Endothelial cell of umbilical vein (primary cell): ENCODE measurements at regions not wholly inside any gene's neighbourhood (a gene's known extent, or its start where the extent isn't known, plus 50 kb on each side); places are given as distances from the start of the nearest gene placed in this dataset.

Experiments
- BruUV-seq: library from RNA; stranded (reverse); fragments of 400-500 nt; replicated peaks from 2 replicates; lab custom pipeline; 2021; lab: Mats Ljungman, UMichigan
- CTCF ChIA-PET: fragments of 300-600, 350-600 bp; sonication (Branson Sonifier 250); formaldehyde crosslinking; loops from one replicate; lab custom pipeline; 2021; ENCODE audit warnings: antibody characterized with exemption, inconsistent platforms; lab: Charles Lee
- POLR2A ChIA-PET: fragments of 300-600, 350-600 bp; sonication (Branson Sonifier 250); formaldehyde crosslinking; loops from one replicate; lab custom pipeline; 2021; ENCODE audit warnings: antibody characterized with exemption, inconsistent platforms; lab: Charles Lee
- DNase-seq: peaks from one replicate; pipeline ENCODE4 v3.0.0-alpha.2; 2011; ENCODE audit warnings: low read depth, low spot score
- FAIRE-seq: peaks from 2 replicates; lab custom pipeline; 2011; peaks lifted over from hg19 to GRCh38; lab: Jason Lieb, UNC
- H2AFZ ChIP-seq: 2 replicates; pipeline ENCODE4 v1.6.0; 2012; ENCODE audit warnings: low read depth, low read length, control low read depth, inconsistent platforms
- H3K27ac ChIP-seq: 2 replicates; pipeline ENCODE4 v1.5.1; 2011; ENCODE audit warnings: low read depth, mild to moderate bottlenecking, control low read depth, low read length, moderate library complexity; ENCODE audit not compliant: insufficient read depth
- H3K27me3 ChIP-seq, 2 experiments: 2 replicates each; pipeline versions ENCODE4 v1.6.0 to v1.6.1; 2011; ENCODE audit warnings: low read length in 2 of 2, mixed read lengths in 1 of 2; ENCODE audit not compliant: control insufficient read depth in 2 of 2, insufficient read depth in 2 of 2
- H3K36me3 ChIP-seq, 2 experiments: 2 replicates in 1 of 2; 3 replicates in 1 of 2; pipeline ENCODE4 v1.5.1; 2011; ENCODE audit warnings: low read length in 2 of 2, mild to moderate bottlenecking in 1 of 2, moderate library complexity in 1 of 2; ENCODE audit not compliant: control insufficient read depth in 2 of 2, insufficient read depth in 2 of 2; ENCODE audit errors: extremely low read depth in 1 of 2
- H3K4me1 ChIP-seq: 3 replicates; pipeline ENCODE4 v1.5.1; 2011; ENCODE audit warnings: mild to moderate bottlenecking, low read length; ENCODE audit not compliant: control insufficient read depth, insufficient read depth; ENCODE audit errors: extremely low read depth
- H3K4me2 ChIP-seq: 2 replicates; pipeline ENCODE4 v1.6.1; 2011; ENCODE audit warnings: low read length, control low read depth, mixed read lengths; ENCODE audit not compliant: insufficient read depth
- H3K4me3 ChIP-seq, 3 experiments: fragments of 200-600 bp in 1 of 3; sonication (generic), shearing (Covaris generic) in 1 of 3; replicated peaks in 1 of 3; 2 replicates each; pipeline ENCODE4 v1.5.1; 2011 to 2016; ENCODE audit warnings: control low read depth in 3 of 3, low read length in 3 of 3, mild to moderate bottlenecking in 2 of 3, inconsistent platforms in 1 of 3, low read depth in 1 of 3, moderate library complexity in 1 of 3; ENCODE audit not compliant: insufficient read depth in 1 of 3
- H3K79me2 ChIP-seq: 2 replicates; pipeline ENCODE4 v1.6.0; 2012; ENCODE audit warnings: low read length, inconsistent platforms; ENCODE audit not compliant: control insufficient read depth, insufficient read depth
- H3K9ac ChIP-seq: replicated peaks from 2 replicates; pipeline ENCODE3; 2011; ENCODE audit warnings: low read length, control low read depth; ENCODE audit not compliant: insufficient read depth; ENCODE audit errors: extremely low read depth
- H3K9me1 ChIP-seq: replicated peaks from 3 replicates; pipeline ENCODE4 v1.6.0; 2011; ENCODE audit warnings: mild to moderate bottlenecking, low read length; ENCODE audit not compliant: control insufficient read depth, insufficient read depth; ENCODE audit errors: extremely low read depth
- H3K9me3 ChIP-seq: replicated peaks from 2 replicates; pipeline ENCODE4 v1.5.1; 2012; ENCODE audit warnings: low read length, inconsistent platforms; ENCODE audit not compliant: control insufficient read depth, insufficient read depth
- H4K20me1 ChIP-seq: replicated peaks from 2 replicates; pipeline ENCODE3; 2011; ENCODE audit warnings: mild to moderate bottlenecking, low read length; ENCODE audit not compliant: control insufficient read depth, insufficient read depth; ENCODE audit errors: extremely low read depth
- EZH2 ChIP-seq: IDR thresholded peaks from 2 replicates; pipeline ENCODE4 v1.6.1; 2012; ENCODE audit warnings: borderline replicate concordance, low read depth, mild to moderate bottlenecking, moderate library complexity, low read length, inconsistent platforms; ENCODE audit not compliant: severe bottlenecking
- FOS ChIP-seq: IDR thresholded peaks from 2 replicates; pipeline ENCODE4 v1.6.1; 2011; ENCODE audit warnings: mild to moderate bottlenecking, low read length, moderate library complexity, borderline replicate concordance; ENCODE audit not compliant: insufficient read depth
- GATA2 ChIP-seq: IDR thresholded peaks from 2 replicates; pipeline ENCODE4 v1.7.0; 2011; ENCODE audit warnings: low read depth, mild to moderate bottlenecking, moderate library complexity, mixed read lengths, low read length; ENCODE audit not compliant: insufficient read length, insufficient read depth
- JUN ChIP-seq: IDR thresholded peaks from 2 replicates; pipeline ENCODE4 v1.6.1; 2011; ENCODE audit warnings: borderline replicate concordance, low read depth; ENCODE audit not compliant: insufficient read length, insufficient read depth
- MYC ChIP-seq: IDR thresholded peaks from one replicate; pipeline ENCODE4 v1.6.1; 2011; ENCODE audit warnings: mild to moderate bottlenecking, low read depth, low read length
- POLR2A ChIP-seq: IDR thresholded peaks from 2 replicates; pipeline ENCODE4 v1.6.1; 2012; ENCODE audit warnings: low read depth, mild to moderate bottlenecking, control low read depth, low read length
- POLR2AphosphoS5 ChIP-seq: IDR thresholded peaks from 2 replicates; pipeline ENCODE4 v1.6.1; 2012; ENCODE audit warnings: low read depth, mild to moderate bottlenecking, control low read depth, low read length, moderate library complexity; ENCODE audit not compliant: insufficient read depth
- dilution Hi-C: fragments of 300-500 bp; cut with MboI; formaldehyde crosslinking; loops from one replicate; pipeline ENCODE4 v1.15.0; 2019; ENCODE audit warnings: low sequenced_read_pairs; ENCODE audit not compliant: extremely low pct_ligation_motif_present
- intact Hi-C: fragments of 100-400 bp; cut with micrococcal nuclease; formaldehyde crosslinking; loops from one replicate; pipeline ENCODE4 v1.10.0; 2022
- TF ChIP-seq, protein P1 (sequence below): IDR thresholded peaks from 2 replicates; pipeline ENCODE4 v1.6.1; 2011; ENCODE audit not compliant: insufficient read depth, insufficient read length
- TF ChIP-seq, protein P2 (sequence below), 2 donors: IDR thresholded peaks; 1 replicate in 1 of 2; 2 replicates in 1 of 2; pipeline ENCODE4 v1.5.1; 2011; ENCODE audit warnings: low read length in 2 of 2, mild to moderate bottlenecking in 2 of 2, moderate library complexity in 2 of 2, control low read depth in 1 of 2, inconsistent platforms in 1 of 2, low read depth in 1 of 2; ENCODE audit not compliant: insufficient read depth in 1 of 2; ENCODE audit errors: extremely low read depth in 1 of 2

DNA sequence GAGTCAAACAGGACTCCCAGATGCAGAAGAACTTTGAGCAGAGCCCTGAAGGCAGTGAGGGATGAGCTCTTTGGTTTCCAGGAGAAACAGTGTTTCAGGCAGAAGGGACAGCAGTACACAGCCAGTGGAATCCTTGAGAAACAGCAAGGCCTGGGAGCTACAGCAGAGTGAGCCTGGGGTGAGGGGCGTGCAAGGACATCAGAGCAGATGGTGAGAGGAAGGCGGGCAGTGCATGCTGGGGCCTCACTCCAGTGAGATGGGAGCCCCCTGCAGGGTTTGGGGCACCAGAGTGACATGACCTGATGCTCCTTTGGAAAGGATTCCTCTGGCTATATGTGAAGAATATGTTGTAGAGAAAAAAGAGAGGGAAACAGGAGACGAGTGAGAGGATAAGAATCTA, 98.1 kb upstream of the EGFL6 start:
- Histone ChIP-seq H3K27ac (no peak overlapping the region), H3K9ac (no peak overlapping the region), H3K9me1 (no peaks in the 10 kb centered on the region), H3K4me3 (no peak overlapping the region), H3K9me3 (no peaks in the 10 kb centered on the region), H3K36me3 (no peaks in the 10 kb centered on the region), H3K79me2 (no peaks in the 10 kb centered on the region), H3K27me3 (no peaks in the 10 kb centered on the region), H3K4me1 (peaks cover 9% of the 10 kb centered on the region), H4K20me1 (no peaks in the 10 kb centered on the region), H2AFZ (no peak overlapping the region), H3K4me2 (no peak overlapping the region)
- POLR2A ChIA-PET, result no interaction called here
- no peak for FAIRE-seq
- TF ChIP-seq JUN (no peak), POLR2AphosphoS5 (no peak), MYC (no peak), GATA2 (no peak), POLR2A (no peak), FOS (no peak), EZH2 (no peak)
- TF ChIP-seq, protein P1, sequence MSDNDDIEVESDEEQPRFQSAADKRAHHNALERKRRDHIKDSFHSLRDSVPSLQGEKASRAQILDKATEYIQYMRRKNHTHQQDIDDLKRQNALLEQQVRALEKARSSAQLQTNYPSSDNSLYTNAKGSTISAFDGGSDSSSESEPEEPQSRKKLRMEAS, result no peak
- TF ChIP-seq, protein P2, sequence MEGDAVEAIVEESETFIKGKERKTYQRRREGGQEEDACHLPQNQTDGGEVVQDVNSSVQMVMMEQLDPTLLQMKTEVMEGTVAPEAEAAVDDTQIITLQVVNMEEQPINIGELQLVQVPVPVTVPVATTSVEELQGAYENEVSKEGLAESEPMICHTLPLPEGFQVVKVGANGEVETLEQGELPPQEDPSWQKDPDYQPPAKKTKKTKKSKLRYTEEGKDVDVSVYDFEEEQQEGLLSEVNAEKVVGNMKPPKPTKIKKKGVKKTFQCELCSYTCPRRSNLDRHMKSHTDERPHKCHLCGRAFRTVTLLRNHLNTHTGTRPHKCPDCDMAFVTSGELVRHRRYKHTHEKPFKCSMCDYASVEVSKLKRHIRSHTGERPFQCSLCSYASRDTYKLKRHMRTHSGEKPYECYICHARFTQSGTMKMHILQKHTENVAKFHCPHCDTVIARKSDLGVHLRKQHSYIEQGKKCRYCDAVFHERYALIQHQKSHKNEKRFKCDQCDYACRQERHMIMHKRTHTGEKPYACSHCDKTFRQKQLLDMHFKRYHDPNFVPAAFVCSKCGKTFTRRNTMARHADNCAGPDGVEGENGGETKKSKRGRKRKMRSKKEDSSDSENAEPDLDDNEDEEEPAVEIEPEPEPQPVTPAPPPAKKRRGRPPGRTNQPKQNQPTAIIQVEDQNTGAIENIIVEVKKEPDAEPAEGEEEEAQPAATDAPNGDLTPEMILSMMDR (IDR thresholded peaks at IDR 0.05; ENCODE audit: extremely low read depth in 1 of 2, insufficient read depth in 1 of 2, low read depth in 1 of 2, low read length in 2 of 2), result no peak
- dilution Hi-C loops (no loop called here), intact Hi-C loops (loop anchor here (5.0 kb wide), 1 partner anchor 44 kb away; no protein-coding TSS in a partner anchor)
- DNase-seq, result no peak
- BruUV-seq, result no TSS peak
- CTCF ChIA-PET, result interaction anchor here (1.5 kb wide), 1 partner anchor 524 kb away, joined by 3 read pairs; no protein-coding TSS in a partner anchor
